Prostate gland (tissue), 2 donors: ENCODE measurements at regions not wholly inside any gene's neighbourhood (a gene's known extent, or its start where the extent isn't known, plus 50 kb on each side); places are given as distances from the start of the nearest gene placed in this dataset.
"Not testable (repeated sequence)": the region's sequence is repeated elsewhere in the genome, so short reads cannot be mapped to it uniquely, and the experiment has no call there.

Source experiments
- DNase-seq: peaks from one replicate; pipeline ENCODE4 v3.0.0-alpha.2; 2019; ENCODE audit warnings: low spot score
- H3K27ac ChIP-seq, 2 donors: fragments of 200-600 bp; sonication (generic); 2 replicates each; pipeline ENCODE4 v1.5.1; 2017 to 2019
- H3K27me3 ChIP-seq: fragments of 200-600 bp; sonication (generic); replicated peaks from 2 replicates; pipeline ENCODE4 v1.5.1; 2019; ENCODE audit not compliant: insufficient read depth
- H3K36me3 ChIP-seq, 2 donors: fragments of 200-600 bp; sonication (generic); 1 replicate in 1 of 2; 2 replicates in 1 of 2; pipeline versions ENCODE4 v1.5.1 to v1.8.1; 2017 to 2019
- H3K4me1 ChIP-seq: fragments of 200-600 bp; sonication (generic); replicated peaks from 2 replicates; pipeline ENCODE4 v1.5.1; 2019
- H3K4me3 ChIP-seq, 2 donors: fragments of 200-600 bp; sonication (generic); 2 replicates each; pipeline ENCODE4 v1.5.1; 2017 to 2019
- H3K9me3 ChIP-seq: fragments of 200-600 bp; sonication (generic); 2 replicates; pipeline ENCODE4 v1.5.1; 2017
- CTCF ChIP-seq, 4 experiments: fragments of 200-600 bp in 2 of 4; fragments of 450-650 bp in 2 of 4; sonication (generic) in 2 of 4; IDR thresholded peaks; 1 replicate in 3 of 4; 2 replicates in 1 of 4; pipeline ENCODE4 v1.5.1; 2016 to 2019; ENCODE audit warnings: antibody characterized with exemption in 4 of 4, mild to moderate bottlenecking in 2 of 4, moderate library complexity in 2 of 4
- POLR2A ChIP-seq: fragments of 450-650 bp; IDR thresholded peaks from one replicate; pipeline ENCODE4 v1.6.1; 2016; ENCODE audit warnings: antibody characterized with exemption, mild to moderate bottlenecking
- POLR2AphosphoS5 ChIP-seq: sonication (generic); formaldehyde crosslinking; IDR thresholded peaks from one replicate; pipeline ENCODE4 v1.6.1; 2017; ENCODE audit warnings: antibody characterized with exemption
- WGBS: methylation state at CpG from one replicate; pipeline ENCODE4 v1.1.5; 2018; 5-methylcytosine and 5-hydroxymethylcytosine counted together
- intact Hi-C: fragments of 100-400 bp; cut with DNase I; formaldehyde crosslinking; loops from one replicate; pipeline ENCODE4 v1.14.2; 2022

- TF ChIP-seq CTCF (IDR thresholded peaks at IDR 0.05), result no peak
- TF ChIP-seq POLR2A, result no peak
- no peak for TF ChIP-seq POLR2AphosphoS5
- no peaks in the 10 kb centered on the region for H3K4me1 ChIP-seq
- H3K36me3 ChIP-seq, result no peaks in the 10 kb centered on the region
- no peak for DNase-seq
- no peak overlapping the region for H3K27ac ChIP-seq
- no peak overlapping the region for H3K4me3 ChIP-seq
- 89% methylated on average over 7 of the region's 7 CpGs for WGBS
- H3K9me3 ChIP-seq, result no peaks in the 10 kb centered on the region
- intact Hi-C loops, result no loop called here
- H3K27me3 ChIP-seq, result no peaks in the 10 kb centered on the region
Observed at GRCh38 chr15:77865701-77866100, 211.8 kb downstream of the TBC1D2B start.

- Histone ChIP-seq H3K4me1 (no peaks in the 10 kb centered on the region), H3K4me3 (no peak overlapping the region), H3K9me3 (no peaks in the 10 kb centered on the region), H3K27me3 (no peaks in the 10 kb centered on the region), H3K27ac (no peak overlapping the region), H3K36me3 (no peaks in the 10 kb centered on the region)
- TF ChIP-seq CTCF (IDR thresholded peaks at IDR 0.05) (no peak), POLR2AphosphoS5 (no peak), POLR2A (no peak)
- WGBS, result 83% methylated on average over 6 of the region's 7 CpGs
- intact Hi-C loops, result no loop called here
- no peak for DNase-seq
Observed at GRCh38 chr15:77865106-77865610, 212.4 kb downstream of the TBC1D2B start.

GRCh38 chr15:77864211-77865105 lies 213.1 kb downstream of the TBC1D2B start:
- DNase-seq, result no peak

GRCh38 chr15:77863491-77864105 lies 213.9 kb downstream of the TBC1D2B start:
- WGBS, result 82% methylated on average over 12 of the region's 12 CpGs
- no peak for DNase-seq
- Histone ChIP-seq H3K27me3 (no peaks in the 10 kb centered on the region), H3K9me3 (no peaks in the 10 kb centered on the region), H3K27ac (no peak overlapping the region), H3K36me3 (no peaks in the 10 kb centered on the region), H3K4me3 (no peak overlapping the region), H3K4me1 (no peaks in the 10 kb centered on the region)
- TF ChIP-seq POLR2AphosphoS5 (no peak), CTCF (IDR thresholded peaks at IDR 0.05) (no peak), POLR2A (no peak)
- intact Hi-C loops, result no loop called here

More at GRCh38 chr15:77864211-77865105, 213.1 kb downstream of the TBC1D2B start:
- intact Hi-C loops, result no loop called here
- 69% methylated on average over 20 of the region's 21 CpGs for WGBS
- TF ChIP-seq POLR2AphosphoS5 (no peak), POLR2A (no peak)
- Histone ChIP-seq H3K36me3 (no peaks in the 10 kb centered on the region), H3K4me3 (no peak overlapping the region), H3K4me1 (no peaks in the 10 kb centered on the region), H3K9me3 (no peaks in the 10 kb centered on the region), H3K27ac (no peak overlapping the region), H3K27me3 (no peaks in the 10 kb centered on the region)

- Histone ChIP-seq H3K4me3 (no peak overlapping the region), H3K9me3 (no peaks in the 10 kb centered on the region), H3K4me1 (no peaks in the 10 kb centered on the region), H3K36me3 (no peaks in the 10 kb centered on the region), H3K27ac (no peak overlapping the region), H3K27me3 (no peaks in the 10 kb centered on the region)
- TF ChIP-seq CTCF (IDR thresholded peaks at IDR 0.05) (no peak), POLR2AphosphoS5 (no peak), POLR2A (no peak)
- 85% methylated on average over 13 of the region's 13 CpGs for WGBS
- DNase-seq, result no peak
- intact Hi-C loops, result no loop called here
Observed at GRCh38 chr15:77862651-77863104, 214.8 kb downstream of the TBC1D2B start.

- intact Hi-C loops, H3K9me3 ChIP-seq, H3K4me1 ChIP-seq, H3K36me3 ChIP-seq, H3K4me3 ChIP-seq, H3K27ac ChIP-seq, H3K27me3 ChIP-seq, DNase-seq: not testable (repeated sequence)
- 71% methylated on average over 10 of the region's 10 CpGs for WGBS
Observed at GRCh38 chr15:77861997-77862635, 215.4 kb downstream of the TBC1D2B start.
